ENCODE measurements at regions not wholly inside any gene's neighbourhood (a gene's known extent, or its start where the extent isn't known, plus 50 kb on each side); places are given as distances from the start of the nearest gene placed in this dataset.

DNA sequence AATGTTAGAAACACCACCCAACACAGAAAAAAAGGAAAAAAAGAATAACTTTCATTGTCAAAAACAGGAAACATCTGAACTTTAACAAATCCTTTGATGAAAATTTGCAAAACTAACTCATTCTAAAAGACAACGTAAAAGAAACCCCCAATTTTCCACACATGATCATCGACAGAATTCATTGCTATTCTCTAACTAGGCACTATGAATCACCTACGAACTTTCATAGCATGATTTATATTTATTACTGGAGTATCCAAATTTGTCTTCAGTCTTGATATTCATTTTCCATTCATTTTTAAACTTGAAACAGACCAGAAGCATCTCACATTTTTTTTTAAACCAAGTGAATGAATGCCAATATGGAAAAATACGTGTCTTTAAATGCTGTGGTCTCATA is 514.6 kb downstream of the TLE4 start:
- H3K9me3 ChIP-seq (ENCODE audit: insufficient read depth in 2 of 2, low read depth in 1 of 2, low read length in 1 of 2), result no peaks in the 10 kb centered on the region
- H3K9ac ChIP-seq (replicated peaks in 1 of 4; ENCODE audit: extremely low read depth in 1 of 4, low read depth in 3 of 4, low read length in 3 of 4), result no peak overlapping the region
- H2AFZ ChIP-seq (ENCODE audit: low read length), result no peak overlapping the region
- H3K36me3 ChIP-seq (ENCODE audit: control insufficient read depth in 2 of 4, insufficient read depth in 4 of 4, low read length in 3 of 4), result no peaks in the 10 kb centered on the region
- H2AK5ac ChIP-seq (ENCODE audit: low read depth, low read length), result no peak overlapping the region
- H2BK20ac ChIP-seq (ENCODE audit: low read length), result no peak overlapping the region
- H4K91ac ChIP-seq (replicated peaks; ENCODE audit: insufficient read length, low read length), result no peak overlapping the region
- no peaks in the 10 kb centered on the region for H3K79me1 ChIP-seq (ENCODE audit: low read depth, low read length)
- H3K18ac ChIP-seq (ENCODE audit: extremely low read depth, low read length), result no peak overlapping the region
- no peak overlapping the region for H2BK5ac ChIP-seq (ENCODE audit: low read depth, low read length)
- no peak overlapping the region for H4K5ac ChIP-seq (ENCODE audit: insufficient read length, low read depth, low read length)
- H2BK120ac ChIP-seq (replicated peaks; ENCODE audit: low read depth, low read length), result no peak overlapping the region
- H3K23me2 ChIP-seq (ENCODE audit: low read depth, low read length), result no peaks in the 10 kb centered on the region
- H2BK15ac ChIP-seq (ENCODE audit: low read length), result no peak overlapping the region
- H3K79me2 ChIP-seq (ENCODE audit: control insufficient read depth in 1 of 2, insufficient read depth in 2 of 2, low read length in 2 of 2), result no peaks in the 10 kb centered on the region
- no peak overlapping the region for H3K14ac ChIP-seq (ENCODE audit: insufficient read length)
- no peak overlapping the region for H3K56ac ChIP-seq (replicated peaks; ENCODE audit: insufficient read length, low read depth, low read length)
- WGBS, 2 experiments (ENCODE audit: extremely low coverage in 1 of 2, insufficient coverage in 1 of 2, insufficient read length in 1 of 2, insufficient replicate concordance in 2 of 2, low coverage in 1 of 2, low lambda C conversion rate in 2 of 2, missing lambda C conversion rate in 1 of 2), result 94% methylated on average over 4 of the region's 4 CpGs; no CpG with 5 or more reads in 1 of the 2 experiments
- POLR2A ChIA-PET (ENCODE audit: partially characterized antibody), result no interaction called here
- DNase-seq (ENCODE audit: low read depth in 1 of 2, low spot score in 2 of 2), result no peak
- no peak overlapping the region for H3K27ac ChIP-seq (ENCODE audit: low read depth, low read length)
- no peak overlapping the region for H3K4ac ChIP-seq (replicated peaks; ENCODE audit: insufficient read length, low read depth, low read length)
- no peaks in the 10 kb centered on the region for H4K20me1 ChIP-seq (replicated peaks in 1 of 2; ENCODE audit: control insufficient read depth in 1 of 2, insufficient read depth in 2 of 2, low read length in 2 of 2)
- no peaks in the 10 kb centered on the region for H3K4me1 ChIP-seq (replicated peaks in 1 of 4; ENCODE audit: control insufficient read depth in 3 of 4, insufficient read depth in 4 of 4, low read length in 3 of 4)
- no peak overlapping the region for H3K23ac ChIP-seq (ENCODE audit: insufficient read length)
- no peak for FAIRE-seq
- no peaks in the 10 kb centered on the region for H3K27me3 ChIP-seq (replicated peaks in 1 of 4; ENCODE audit: control insufficient read depth in 3 of 4, extremely low read depth in 1 of 4, insufficient read depth in 3 of 4, low read length in 3 of 4)
- H4K8ac ChIP-seq (ENCODE audit: extremely low read depth, insufficient read depth, low read length), result no peak overlapping the region
- CTCF ChIA-PET (ENCODE audit: partially characterized antibody), result no interaction called here
- H3K4me3 ChIP-seq (ENCODE audit: extremely low read depth in 1 of 4, insufficient read depth in 2 of 4, low read depth in 3 of 4, low read length in 4 of 4), result no peak overlapping the region
- no peak overlapping the region for H2BK12ac ChIP-seq (ENCODE audit: low read depth, low read length)
- H3K4me2 ChIP-seq (ENCODE audit: insufficient read depth in 1 of 2, low read depth in 2 of 2, low read length in 2 of 2), result no peak overlapping the region
- TF ChIP-seq SAP30 (IDR thresholded peaks at IDR 0.05; ENCODE audit: insufficient read depth, insufficient replicate concordance, low read length) (no peak), GTF2F1 (IDR thresholded peaks at IDR 0.05; ENCODE audit: borderline replicate concordance, low read depth, low read length) (no peak), USF2 (IDR thresholded peaks at IDR 0.05; ENCODE audit: low read length) (no peak), HDAC6 (IDR thresholded peaks at IDR 0.05; ENCODE audit: low read depth, low read length) (no peak), RFX5 (IDR thresholded peaks at IDR 0.05; ENCODE audit: borderline replicate concordance, low read depth, low read length) (no peak), BRCA1 (IDR thresholded peaks at IDR 0.05; ENCODE audit: low read depth, low read length) (no peak), EP300 (IDR thresholded peaks at IDR 0.05; ENCODE audit: borderline replicate concordance in 1 of 2, low read depth in 2 of 2, low read length in 2 of 2) (no peak), GABPA (IDR thresholded peaks at IDR 0.05; ENCODE audit: borderline replicate concordance, insufficient read depth, low read length) (no peak), POLR2A (IDR thresholded peaks at IDR 0.05; ENCODE audit: control extremely low read depth in 1 of 2, low read depth in 2 of 2, low read length in 2 of 2) (no peak), SP1 (IDR thresholded peaks at IDR 0.05; ENCODE audit: low read depth, low read length) (no peak), SP4 (IDR thresholded peaks at IDR 0.05; ENCODE audit: low read length) (no peak)
- TF ChIP-seq, protein P1, sequence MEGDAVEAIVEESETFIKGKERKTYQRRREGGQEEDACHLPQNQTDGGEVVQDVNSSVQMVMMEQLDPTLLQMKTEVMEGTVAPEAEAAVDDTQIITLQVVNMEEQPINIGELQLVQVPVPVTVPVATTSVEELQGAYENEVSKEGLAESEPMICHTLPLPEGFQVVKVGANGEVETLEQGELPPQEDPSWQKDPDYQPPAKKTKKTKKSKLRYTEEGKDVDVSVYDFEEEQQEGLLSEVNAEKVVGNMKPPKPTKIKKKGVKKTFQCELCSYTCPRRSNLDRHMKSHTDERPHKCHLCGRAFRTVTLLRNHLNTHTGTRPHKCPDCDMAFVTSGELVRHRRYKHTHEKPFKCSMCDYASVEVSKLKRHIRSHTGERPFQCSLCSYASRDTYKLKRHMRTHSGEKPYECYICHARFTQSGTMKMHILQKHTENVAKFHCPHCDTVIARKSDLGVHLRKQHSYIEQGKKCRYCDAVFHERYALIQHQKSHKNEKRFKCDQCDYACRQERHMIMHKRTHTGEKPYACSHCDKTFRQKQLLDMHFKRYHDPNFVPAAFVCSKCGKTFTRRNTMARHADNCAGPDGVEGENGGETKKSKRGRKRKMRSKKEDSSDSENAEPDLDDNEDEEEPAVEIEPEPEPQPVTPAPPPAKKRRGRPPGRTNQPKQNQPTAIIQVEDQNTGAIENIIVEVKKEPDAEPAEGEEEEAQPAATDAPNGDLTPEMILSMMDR (IDR thresholded peaks at IDR 0.05; ENCODE audit: control extremely low read depth in 1 of 3, insufficient read depth in 1 of 3, low read depth in 1 of 3, low read length in 3 of 3), result no peak
